ENCODE measurements at regions not wholly inside any gene's neighbourhood (a gene's known extent, or its start where the extent isn't known, plus 50 kb on each side); places are given as distances from the start of the nearest gene placed in this dataset.

DNA sequence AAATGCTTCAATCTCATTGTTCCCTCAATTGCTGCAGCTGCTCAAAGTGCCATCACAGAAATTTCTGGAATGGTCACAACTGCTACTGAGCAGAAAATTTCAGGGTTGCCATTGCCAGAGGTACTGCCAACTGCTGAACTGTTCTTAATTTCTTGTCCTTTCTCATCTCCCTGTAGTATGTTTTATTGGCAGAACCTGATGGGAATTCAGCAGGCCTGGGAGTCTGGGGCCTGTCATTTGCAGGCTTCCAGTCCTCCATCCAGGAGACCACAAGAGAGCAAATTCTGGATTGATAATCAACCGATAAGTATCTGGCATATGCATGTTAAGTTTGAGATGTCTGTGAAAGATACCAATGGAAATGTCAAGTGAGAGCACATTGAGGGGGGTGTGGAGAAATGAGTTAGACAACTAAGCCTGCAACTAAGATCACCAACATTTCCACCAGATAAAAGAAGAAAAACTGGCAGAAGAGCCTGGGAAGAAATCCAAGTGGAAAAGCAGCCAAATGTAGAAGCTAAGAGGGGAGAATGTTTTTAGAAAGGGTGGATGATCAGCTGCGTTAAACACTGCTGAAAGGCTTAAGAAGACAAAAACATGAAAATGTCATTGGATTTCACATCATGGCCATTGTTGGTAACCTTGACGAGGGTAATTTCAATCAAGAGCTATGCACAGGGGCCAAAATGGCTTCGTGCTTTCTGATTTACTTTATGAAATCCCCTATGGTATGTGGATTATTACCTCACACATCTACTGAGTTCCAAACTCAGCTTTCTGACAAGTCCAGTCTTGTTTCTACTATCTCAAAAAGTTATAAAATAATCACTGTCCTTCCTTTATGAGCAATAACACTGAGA lies 648.1 kb downstream of the PLPP3 start:
- TF ChIP-seq FOXP2 (optimal IDR thresholded peaks at IDR 0.05; ENCODE audit: control extremely low read depth, extremely low read length, insufficient read depth) (no peak), EZH2 (IDR thresholded peaks at IDR 0.05) (no peak)
